G401 (cell line): ENCODE measurements at regions not wholly inside any gene's neighbourhood (a gene's known extent, or its start where the extent isn't known, plus 50 kb on each side); places are given as distances from the start of the nearest gene placed in this dataset.
"Not testable (repeated sequence)": the region's sequence is repeated elsewhere in the genome, so short reads cannot be mapped to it uniquely, and the experiment has no call there.

Source experiments
- DNase-seq: peaks from one replicate; pipeline ENCODE4 v3.0.0-alpha.2; 2015; ENCODE audit warnings: low spot score
- in situ Hi-C: cut with HindIII; loops from 2 replicates; pipeline ENCODE4 v1.10.0; 2016; ENCODE audit warnings: low sequenced_read_pairs, mixed read lengths

GRCh38 chr4:7141151-7141834 lies 51.0 kb upstream of the SORCS2 start:
- DNase-seq: no peak
- in situ Hi-C loops: no loop called here

- DNase-seq: no peak
- in situ Hi-C loops: no loop called here
These were observed 51.7 kb upstream of the SORCS2 start for GRCh38 chr4:7140692-7141069.

- DNase-seq: no peak
- in situ Hi-C loops: no loop called here
These were observed 52.2 kb upstream of the SORCS2 start for GRCh38 chr4:7140062-7140691.

GRCh38 chr4:7139167-7139982 lies 53.0 kb upstream of the SORCS2 start:
- in situ Hi-C loops: no loop called here

GRCh38 chr4:7138223-7139166 lies 53.8 kb upstream of the SORCS2 start:
- in situ Hi-C loops: no loop called here
- DNase-seq: no peak

More at GRCh38 chr4:7139167-7139982, 53.0 kb upstream of the SORCS2 start:
- DNase-seq: no peak

GRCh38 chr4:7137326-7138200 lies 54.8 kb upstream of the SORCS2 start:
- DNase-seq: no peak
- in situ Hi-C loops: no loop called here

GRCh38 chr4:7136351-7136750 lies 56.0 kb upstream of the SORCS2 start:
- in situ Hi-C loops: no loop called here
- DNase-seq: no peak

GRCh38 chr4:7135389-7135746 lies 57.0 kb upstream of the SORCS2 start:
- DNase-seq: no peak
- in situ Hi-C loops: no loop called here

- in situ Hi-C loops: no loop called here
- DNase-seq: no peak
These were observed 57.5 kb upstream of the SORCS2 start for GRCh38 chr4:7134737-7135388.

- in situ Hi-C loops: not testable (repeated sequence)
These were observed 58.3 kb upstream of the SORCS2 start for GRCh38 chr4:7133818-7134650.

GRCh38 chr4:7132730-7133582 lies 59.4 kb upstream of the SORCS2 start:
- in situ Hi-C loops: no loop called here
- DNase-seq: no peak

More at GRCh38 chr4:7133818-7134650, 58.3 kb upstream of the SORCS2 start:
- DNase-seq: not testable (repeated sequence)

- in situ Hi-C loops: no loop called here
- no peak for DNase-seq
These were observed 60.1 kb upstream of the SORCS2 start for GRCh38 chr4:7132249-7132648.

- DNase-seq: no peak
- in situ Hi-C loops: no loop called here
These were observed 60.8 kb upstream of the SORCS2 start for GRCh38 chr4:7131498-7132031.

GRCh38 chr4:7130621-7131211 lies 61.6 kb upstream of the SORCS2 start:
- in situ Hi-C loops: no loop called here
- DNase-seq: no peak

GRCh38 chr4:7129871-7130620 lies 62.2 kb upstream of the GRPEL1 start:
- in situ Hi-C loops: no loop called here
- DNase-seq: no peak
